Upper lobe of left lung (tissue), 4 donors: ENCODE measurements at regions not wholly inside any gene's neighbourhood (a gene's known extent, or its start where the extent isn't known, plus 50 kb on each side); places are given as distances from the start of the nearest gene placed in this dataset.

Experiments
- EP300 ChIP-seq, 4 donors: sonication (generic); formaldehyde crosslinking; IDR thresholded peaks; one replicate each; pipeline ENCODE4 v1.5.1; 2017; ENCODE audit warnings: antibody characterized with exemption in 4 of 4, control low read depth in 2 of 4
- POLR2A ChIP-seq, 4 donors: fragments of 450-650 bp; IDR thresholded peaks; one replicate each; pipeline ENCODE4 v1.5.1; 2016 to 2017; ENCODE audit warnings: antibody characterized with exemption in 4 of 4, mild to moderate bottlenecking in 2 of 4
- POLR2AphosphoS5 ChIP-seq, 2 donors: sonication (generic); formaldehyde crosslinking; IDR thresholded peaks; one replicate each; pipeline ENCODE4 v1.5.1; 2017; ENCODE audit warnings: antibody characterized with exemption in 2 of 2
- TF ChIP-seq, protein P1 (sequence below), 6 experiments: fragments of 450-650 bp in 4 of 6; fragments of 200-600 bp in 2 of 6; sonication (generic) in 2 of 6; IDR thresholded peaks; one replicate each; pipeline ENCODE4 v1.5.1; 2016 to 2019; ENCODE audit warnings: antibody characterized with exemption in 6 of 6

DNA sequence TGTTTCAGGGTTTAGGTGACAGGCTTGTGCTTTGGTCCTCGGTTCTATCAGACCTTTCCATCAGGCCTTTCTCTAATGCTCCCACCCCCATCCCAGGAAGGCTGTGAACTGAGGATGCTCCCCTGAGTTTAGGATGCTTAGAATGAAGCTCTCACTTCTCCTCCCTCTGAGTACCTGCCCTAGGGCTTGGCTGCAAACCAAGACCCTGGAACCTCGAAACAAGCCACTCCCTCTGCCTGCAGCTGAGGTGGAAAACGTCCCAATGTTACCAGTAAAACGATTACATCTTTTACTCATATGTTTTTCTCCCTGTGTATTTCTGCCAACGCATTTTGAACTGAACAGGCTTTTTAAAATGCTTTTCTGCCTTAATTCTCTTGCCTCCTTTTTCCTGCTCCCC, 54.5 kb upstream of the BMAL1 start:
- TF ChIP-seq POLR2A (IDR thresholded peaks at IDR 0.05) (no peak), POLR2AphosphoS5 (IDR thresholded peaks at IDR 0.05) (no peak), EP300 (IDR thresholded peaks at IDR 0.05) (no peak)
- TF ChIP-seq, protein P1, sequence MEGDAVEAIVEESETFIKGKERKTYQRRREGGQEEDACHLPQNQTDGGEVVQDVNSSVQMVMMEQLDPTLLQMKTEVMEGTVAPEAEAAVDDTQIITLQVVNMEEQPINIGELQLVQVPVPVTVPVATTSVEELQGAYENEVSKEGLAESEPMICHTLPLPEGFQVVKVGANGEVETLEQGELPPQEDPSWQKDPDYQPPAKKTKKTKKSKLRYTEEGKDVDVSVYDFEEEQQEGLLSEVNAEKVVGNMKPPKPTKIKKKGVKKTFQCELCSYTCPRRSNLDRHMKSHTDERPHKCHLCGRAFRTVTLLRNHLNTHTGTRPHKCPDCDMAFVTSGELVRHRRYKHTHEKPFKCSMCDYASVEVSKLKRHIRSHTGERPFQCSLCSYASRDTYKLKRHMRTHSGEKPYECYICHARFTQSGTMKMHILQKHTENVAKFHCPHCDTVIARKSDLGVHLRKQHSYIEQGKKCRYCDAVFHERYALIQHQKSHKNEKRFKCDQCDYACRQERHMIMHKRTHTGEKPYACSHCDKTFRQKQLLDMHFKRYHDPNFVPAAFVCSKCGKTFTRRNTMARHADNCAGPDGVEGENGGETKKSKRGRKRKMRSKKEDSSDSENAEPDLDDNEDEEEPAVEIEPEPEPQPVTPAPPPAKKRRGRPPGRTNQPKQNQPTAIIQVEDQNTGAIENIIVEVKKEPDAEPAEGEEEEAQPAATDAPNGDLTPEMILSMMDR (IDR thresholded peaks at IDR 0.05) = no peak
